IPS DF 6.9 (cell line): ENCODE measurements at regions not wholly inside any gene's neighbourhood (a gene's known extent, or its start where the extent isn't known, plus 50 kb on each side); places are given as distances from the start of the nearest gene placed in this dataset.

Source experiments
- DNase-seq: peaks from one replicate; pipeline ENCODE4 v3.0.0-alpha.2; 2013; ENCODE audit warnings: low read depth, low spot score
- H3K27ac ChIP-seq: one replicate; pipeline ENCODE4 v1.5.1; 2013; ENCODE audit warnings: low read length, control low read depth
- H3K27me3 ChIP-seq: 2 replicates; pipeline ENCODE4 v1.6.1; 2013; ENCODE audit warnings: mild to moderate bottlenecking, low read length; ENCODE audit not compliant: control insufficient read depth, insufficient read depth
- H3K36me3 ChIP-seq: 2 replicates; pipeline ENCODE4 v1.6.1; 2013; ENCODE audit warnings: low read length; ENCODE audit not compliant: control insufficient read depth, insufficient read depth
- H3K4me1 ChIP-seq: 2 replicates; pipeline ENCODE4 v1.6.1; 2013; ENCODE audit warnings: low read length; ENCODE audit not compliant: control insufficient read depth, insufficient read depth
- H3K4me3 ChIP-seq: 2 replicates; pipeline ENCODE4 v1.5.1; 2013; ENCODE audit warnings: mild to moderate bottlenecking, low read length
- H3K9me3 ChIP-seq: 2 replicates; pipeline ENCODE4 v1.6.1; 2013; ENCODE audit warnings: low read length, inconsistent platforms; ENCODE audit not compliant: control insufficient read depth, insufficient read depth
- WGBS: extraction: QIAGEN DNeasy Blood & Tissue Kit; methylation state at CpG from one replicate; pipeline ENCODE4 v1.1.7; 2013; ENCODE audit warnings: mixed read lengths, missing lambda C conversion rate; ENCODE audit not compliant: insufficient read length, insufficient coverage; 5-methylcytosine and 5-hydroxymethylcytosine counted together

DNA sequence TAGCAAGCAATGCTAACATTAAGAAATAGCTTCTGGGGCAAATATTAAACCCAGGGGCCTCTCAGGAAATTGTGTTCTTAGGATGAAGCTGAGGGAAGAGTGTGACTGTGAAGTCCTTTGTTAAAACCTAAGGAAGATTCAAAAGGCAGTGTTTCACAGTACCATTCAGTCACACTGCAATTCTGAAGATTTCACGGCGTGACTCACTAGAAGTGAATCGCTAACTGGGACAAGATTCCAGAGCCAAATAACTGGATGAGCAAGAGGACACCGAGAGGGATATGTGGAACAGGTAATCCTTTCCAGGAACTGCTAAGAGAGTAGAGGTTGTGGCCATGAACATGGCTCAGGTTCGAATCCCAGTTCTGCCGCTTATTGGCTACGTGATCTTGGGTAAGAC, 61.8 kb upstream of the SMAD3 start:
- WGBS: no CpG with 5 or more reads among the region's 7 CpGs
- Histone ChIP-seq H3K36me3 (no peaks in the 10 kb centered on the region), H3K9me3 (no peaks in the 10 kb centered on the region), H3K27ac (no peak overlapping the region), H3K27me3 (no peaks in the 10 kb centered on the region), H3K4me3 (no peak overlapping the region), H3K4me1 (no peaks in the 10 kb centered on the region)
- DNase-seq: no peak

DNA sequence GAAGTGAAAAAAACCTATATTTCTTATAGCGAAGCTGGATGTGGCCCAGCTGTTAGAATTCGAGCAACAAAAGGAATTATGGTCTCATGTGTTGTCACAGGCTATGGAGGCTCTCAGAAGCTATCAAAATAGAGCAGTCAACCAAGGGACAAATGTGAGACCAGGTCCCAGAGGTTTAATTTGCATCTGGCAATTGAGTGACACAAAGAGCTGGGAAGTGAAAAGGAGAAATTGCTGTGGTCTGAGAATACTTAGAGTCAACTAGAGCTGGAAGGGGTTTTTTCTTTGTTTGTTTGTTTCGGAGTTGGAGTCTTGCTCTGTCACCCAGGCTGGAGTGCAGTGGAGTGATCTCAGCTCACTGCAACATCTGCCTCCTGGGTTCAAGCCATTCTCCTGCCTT, 61.3 kb upstream of the SMAD3 start:
- no peaks in the 10 kb centered on the region for H3K9me3 ChIP-seq
- H3K4me3 ChIP-seq: no peak overlapping the region
- no peaks in the 10 kb centered on the region for H3K36me3 ChIP-seq
- no peaks in the 10 kb centered on the region for H3K27me3 ChIP-seq
- no CpG with 5 or more reads among the region's 3 CpGs for WGBS
- no peak for DNase-seq
- H3K27ac ChIP-seq: no peak overlapping the region
- H3K4me1 ChIP-seq: no peaks in the 10 kb centered on the region

DNA sequence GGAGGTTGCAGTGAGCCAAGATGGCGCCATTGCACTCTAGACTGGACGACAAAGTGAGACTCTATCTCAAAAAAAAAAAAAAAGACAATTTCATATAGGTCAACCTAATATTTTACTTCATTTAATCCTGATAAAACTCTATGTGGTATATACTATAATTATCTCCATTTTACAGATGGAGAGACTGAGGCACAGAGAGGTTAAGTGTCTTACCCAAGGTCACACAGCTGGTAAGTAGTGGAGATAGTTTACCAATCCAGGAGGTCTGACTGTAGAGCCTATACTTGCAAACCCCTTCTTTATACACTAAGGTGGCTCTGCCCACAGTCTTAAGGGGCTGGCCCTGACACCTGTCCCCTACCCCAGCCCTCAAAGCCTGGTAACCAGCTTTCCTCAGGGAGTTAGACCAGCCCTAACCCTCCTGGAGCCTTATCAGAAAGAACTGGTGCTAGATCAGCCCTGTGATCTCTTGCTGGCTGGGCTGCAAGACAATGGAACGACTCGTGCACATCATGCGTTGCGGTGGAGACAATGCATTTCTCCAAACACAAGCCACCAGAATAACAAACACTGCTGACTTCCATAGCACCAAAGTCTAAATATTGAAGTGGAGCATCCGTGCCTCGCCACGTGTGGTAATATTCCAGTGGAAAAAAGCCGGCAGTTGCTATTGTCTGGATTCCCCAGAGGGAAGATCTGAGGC, 60.0 kb upstream of the SMAD3 start:
- no CpG with 5 or more reads among the region's 10 CpGs for WGBS
- Histone ChIP-seq H3K4me1 (no peaks in the 10 kb centered on the region), H3K36me3 (no peaks in the 10 kb centered on the region), H3K9me3 (no peaks in the 10 kb centered on the region), H3K27ac (no peak overlapping the region), H3K4me3 (no peak overlapping the region), H3K27me3 (no peaks in the 10 kb centered on the region)
- no peak for DNase-seq

DNA sequence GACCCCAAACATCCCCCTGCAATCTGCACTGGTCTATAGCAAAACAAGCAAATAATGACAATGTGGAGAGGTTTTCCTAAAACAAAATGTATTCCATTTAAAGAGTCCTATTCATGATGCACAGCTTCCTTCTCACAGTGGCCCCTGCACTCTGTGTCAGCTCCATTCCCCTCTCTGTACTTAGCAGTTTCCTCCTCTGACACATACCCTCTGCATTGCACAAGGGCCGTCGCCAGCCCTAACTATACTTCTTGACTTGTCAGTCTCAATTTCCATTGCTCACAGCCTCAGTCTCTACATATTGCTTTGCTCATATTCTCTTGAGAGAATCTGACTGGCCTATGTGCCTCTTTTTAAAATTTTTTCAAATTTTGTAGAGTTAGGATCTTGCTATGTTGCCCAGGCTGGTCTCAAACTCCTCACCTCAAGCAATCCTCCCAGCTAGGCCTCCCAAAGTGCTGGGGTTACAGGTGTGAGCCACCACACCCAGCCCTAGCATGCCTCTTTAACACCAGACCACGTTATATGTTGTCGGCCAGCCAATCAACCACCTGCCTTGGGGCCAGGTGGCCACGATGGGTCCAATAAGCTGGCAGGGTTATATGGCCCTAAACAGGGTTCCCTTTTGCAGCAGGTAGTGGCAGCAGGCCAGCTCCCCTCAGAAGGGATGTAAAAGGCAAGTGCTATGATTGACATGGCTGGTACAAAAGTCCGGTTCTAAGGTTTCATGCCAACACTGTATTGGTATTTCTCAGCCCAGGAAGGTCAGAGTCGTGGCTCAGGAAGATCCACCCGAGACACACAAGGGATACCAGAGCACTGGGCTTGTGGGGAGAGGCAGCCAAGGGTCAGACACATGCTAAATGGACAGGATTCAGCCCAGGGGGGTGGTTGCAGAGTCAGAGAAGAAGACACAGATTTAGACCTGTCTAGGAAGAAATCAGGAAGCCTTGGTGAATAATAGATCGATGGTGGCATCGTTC, 59.0 kb upstream of the SMAD3 start:
- Histone ChIP-seq H3K4me3 (no peak overlapping the region), H3K9me3 (no peaks in the 10 kb centered on the region), H3K27ac (no peak overlapping the region), H3K36me3 (no peaks in the 10 kb centered on the region), H3K4me1 (no peaks in the 10 kb centered on the region), H3K27me3 (no peaks in the 10 kb centered on the region)
- no peak for DNase-seq
- WGBS: no CpG with 5 or more reads among the region's 10 CpGs

DNA sequence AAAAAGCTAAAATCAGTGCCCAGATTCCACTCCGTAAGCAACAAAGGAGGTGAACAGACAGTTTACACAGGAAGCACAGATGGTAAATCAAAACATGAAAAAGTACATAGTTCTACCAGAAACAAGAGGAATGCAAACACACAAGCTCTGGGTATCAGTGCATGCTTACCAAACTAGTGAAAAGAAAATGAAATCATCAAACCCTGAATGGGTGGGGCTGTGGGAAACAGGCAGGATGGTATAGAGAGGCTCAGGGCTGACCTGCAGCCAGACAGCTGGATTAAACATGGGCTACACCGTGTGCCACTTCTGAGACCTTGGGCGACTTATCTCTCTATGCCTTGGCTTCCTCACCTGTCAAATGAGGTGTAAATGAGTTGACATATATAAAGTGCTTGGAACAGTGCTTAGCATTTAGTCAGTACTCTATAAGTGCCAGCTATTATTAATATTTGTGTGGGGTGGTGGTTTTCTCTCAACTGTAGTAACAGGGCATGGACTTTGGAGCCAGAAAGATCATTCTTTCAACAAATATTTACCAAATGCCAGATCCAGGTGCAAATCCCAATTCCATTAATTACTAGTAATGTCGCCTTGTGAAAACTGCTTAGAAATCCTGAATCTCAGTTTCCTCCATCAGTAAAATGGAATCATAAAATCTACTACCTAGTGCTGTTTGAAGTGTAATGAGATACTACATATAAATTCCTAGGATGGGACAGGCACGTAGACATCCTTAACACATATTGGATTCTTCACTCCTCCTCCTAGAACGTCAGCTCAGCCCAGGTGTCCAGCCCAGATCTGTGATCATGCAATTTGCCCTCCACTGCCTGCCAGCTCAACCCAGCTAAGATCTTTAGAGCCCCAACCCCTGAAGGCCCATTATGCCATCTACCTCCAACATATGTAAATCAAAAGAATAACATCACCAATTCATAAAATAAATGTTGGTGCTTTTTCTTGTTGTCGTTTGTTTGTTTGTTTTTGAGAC, 55.5 kb upstream of the SMAD3 start:
- H3K27me3 ChIP-seq: no peaks in the 10 kb centered on the region
- no peak overlapping the region for H3K4me3 ChIP-seq
- H3K27ac ChIP-seq: no peak overlapping the region
- no peaks in the 10 kb centered on the region for H3K36me3 ChIP-seq
- H3K4me1 ChIP-seq: 0 out of 2 replicates have a peak, but pooled peaks cover 2% of the 10 kb centered on the region
- DNase-seq: no peak
- H3K9me3 ChIP-seq: no peaks in the 10 kb centered on the region
- no CpG with 5 or more reads among the region's 7 CpGs for WGBS

DNA sequence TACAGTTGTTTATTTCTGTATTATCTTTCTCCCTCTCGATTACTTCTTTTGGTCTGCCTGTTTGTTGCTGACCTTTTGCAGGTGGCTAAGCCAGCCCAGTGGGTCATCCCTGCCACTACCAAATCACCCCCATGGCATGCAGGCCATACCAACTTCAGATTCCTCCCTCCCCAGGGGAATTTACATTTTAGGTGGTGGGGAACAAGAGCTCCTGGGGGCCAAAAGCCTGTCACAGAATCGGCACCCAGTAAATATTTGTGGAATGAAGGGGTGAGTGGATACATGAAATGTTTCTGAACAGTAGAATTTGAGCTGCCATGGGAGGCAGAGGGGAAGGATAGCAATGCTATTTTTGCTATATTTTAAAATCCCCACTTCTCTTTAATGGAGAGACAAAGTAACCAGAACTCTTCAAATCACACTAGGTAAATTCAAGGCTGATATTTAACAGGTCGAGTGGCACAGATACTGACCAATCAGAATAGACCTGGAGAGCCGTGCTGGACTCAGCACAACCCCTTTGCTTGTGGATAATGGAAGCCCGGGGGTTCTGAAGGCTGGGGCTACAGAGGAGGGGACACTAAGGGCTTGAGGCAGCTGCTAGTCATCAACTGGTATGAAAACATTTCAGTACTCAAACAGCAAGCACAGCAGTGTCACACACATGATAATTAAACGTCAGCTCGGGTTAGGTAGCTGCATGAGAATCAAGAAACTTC, 54.3 kb upstream of the SMAD3 start:
- no CpG with 5 or more reads among the region's 7 CpGs for WGBS
- H3K27ac ChIP-seq: no peak overlapping the region
- H3K4me3 ChIP-seq: no peak overlapping the region
- no peaks in the 10 kb centered on the region for H3K9me3 ChIP-seq
- DNase-seq: no peak
- 0 out of 2 replicates have a peak, but pooled peaks cover 2% of the 10 kb centered on the region for H3K4me1 ChIP-seq
- no peaks in the 10 kb centered on the region for H3K27me3 ChIP-seq
- H3K36me3 ChIP-seq: no peaks in the 10 kb centered on the region

DNA sequence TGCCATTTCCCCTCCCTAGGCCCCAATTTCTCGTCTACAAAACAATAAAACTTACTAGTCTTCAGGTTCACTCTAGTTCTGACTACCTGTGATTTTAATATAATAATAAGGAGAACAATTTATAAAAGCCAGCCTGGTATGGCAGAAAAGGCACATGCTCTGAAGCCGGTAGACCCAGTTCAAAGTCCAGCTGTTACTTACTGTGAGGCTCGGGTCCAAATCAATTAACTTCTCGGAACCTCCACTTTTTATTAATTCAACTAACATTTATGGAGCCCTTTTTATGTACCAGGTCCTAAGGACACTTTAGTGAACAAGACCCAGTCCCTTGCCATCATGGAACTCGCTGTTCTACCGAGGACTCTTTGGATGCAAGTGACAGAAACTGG, 53.8 kb upstream of the SMAD3 start:
- Histone ChIP-seq H3K9me3 (no peaks in the 10 kb centered on the region), H3K4me1 (0 out of 2 replicates have a peak, but pooled peaks cover 2% of the 10 kb centered on the region)
- no peak for DNase-seq

DNA sequence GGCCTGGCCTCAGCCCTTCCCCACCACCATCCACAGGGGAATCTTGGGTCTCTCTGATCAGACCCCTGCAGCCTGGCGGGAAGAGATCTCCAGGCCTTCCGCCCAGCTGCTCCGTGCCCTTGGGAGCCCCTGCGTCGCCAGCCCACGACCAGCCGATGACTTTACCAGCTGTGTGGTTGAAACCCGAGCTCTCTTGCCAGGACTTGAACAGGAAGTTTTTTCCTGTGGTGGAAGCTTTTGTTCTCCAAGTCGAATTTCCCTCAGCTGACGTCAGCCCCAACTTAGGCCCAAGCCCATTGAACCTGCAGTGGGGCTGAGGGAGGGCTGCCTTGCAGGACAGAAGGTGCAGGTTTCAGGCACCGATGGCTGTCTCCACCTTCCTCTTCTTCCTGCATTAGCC, 51.7 kb upstream of the SMAD3 start:
- 0 out of 2 replicates have a peak, but pooled peaks cover 2% of the 10 kb centered on the region for H3K4me1 ChIP-seq
- no CpG with 5 or more reads among the region's 11 CpGs for WGBS
- H3K36me3 ChIP-seq: no peaks in the 10 kb centered on the region
- no peaks in the 10 kb centered on the region for H3K27me3 ChIP-seq
- no peak overlapping the region for H3K27ac ChIP-seq
- peak; percentile 63 for DNase-seq
- H3K4me3 ChIP-seq: no peak overlapping the region
- H3K9me3 ChIP-seq: no peaks in the 10 kb centered on the region

More for the DNA sequence above, 53.8 kb upstream of the SMAD3 start:
- Histone ChIP-seq H3K27ac (no peak overlapping the region), H3K27me3 (no peaks in the 10 kb centered on the region), H3K36me3 (no peaks in the 10 kb centered on the region), H3K4me3 (no peak overlapping the region)
- no CpG with 5 or more reads among the region's 6 CpGs for whole genome bisulfite sequencing
